ENCODE measurements at regions not wholly inside any gene's neighbourhood (a gene's known extent, or its start where the extent isn't known, plus 50 kb on each side); places are given as distances from the start of the nearest gene placed in this dataset.

GRCh38 chr4:165709516-165709915, 163.5 kb upstream of the TLL1 start:
- no peak overlapping the region for H3T11ph ChIP-seq (ENCODE audit: low read length)
- H3K79me1 ChIP-seq (ENCODE audit: insufficient read depth, low read depth, low read length, poor library complexity, severe bottlenecking): no peaks in the 10 kb centered on the region
- H3K4me2 ChIP-seq (ENCODE audit: insufficient read depth, insufficient read length, low read length): no peak overlapping the region
- no CpG with 5 or more reads among the region's 7 CpGs for WGBS (ENCODE audit: extremely low coverage, insufficient read length, low lambda C conversion rate)
- H3K27ac ChIP-seq (ENCODE audit: insufficient read length, low read depth, low read length): no peak overlapping the region
- H3K27ac Mint-ChIP-seq: no peak overlapping the region
- no peak overlapping the region for H2BK20ac ChIP-seq (ENCODE audit: low read depth, low read length, poor library complexity, severe bottlenecking)
- no peak overlapping the region for H2BK5ac ChIP-seq (ENCODE audit: insufficient read length, low read length)
- no peak for DNase-seq
- no peaks in the 10 kb centered on the region for H3K79me2 ChIP-seq (ENCODE audit: insufficient read depth, low read length)
- no peaks in the 10 kb centered on the region for H3K9me3 Mint-ChIP-seq
- no peak overlapping the region for H3K14ac ChIP-seq (ENCODE audit: insufficient read depth, low read length)
- H3K9me3 ChIP-seq (ENCODE audit: control insufficient read depth, low read depth, low read length): no peaks in the 10 kb centered on the region
- no peaks in the 10 kb centered on the region; the same call in 1 of the 2 replicates for H3K27me3 Mint-ChIP-seq (ENCODE audit: low read depth)
- H2AFZ ChIP-seq (ENCODE audit: low read length): no peak overlapping the region
- no peak overlapping the region for H4K8ac ChIP-seq (replicated peaks; ENCODE audit: insufficient read length, low read depth, low read length)
- no peaks in the 10 kb centered on the region for H3K23me2 ChIP-seq (ENCODE audit: insufficient read length, low read depth, low read length, poor library complexity, severe bottlenecking)
- no peak overlapping the region for H2AK5ac ChIP-seq (ENCODE audit: insufficient read length, low read length)
- H3K9ac ChIP-seq (ENCODE audit: extremely low read depth, insufficient read length, low read length): no peak overlapping the region
- H2BK120ac ChIP-seq (ENCODE audit: low read depth, low read length, poor library complexity, severe bottlenecking): no peak overlapping the region
- no peak overlapping the region for H3K4ac ChIP-seq (ENCODE audit: low read depth, low read length)
- no peak overlapping the region for H3K56ac ChIP-seq (ENCODE audit: insufficient read length, low read depth, low read length)
- H3K4me1 Mint-ChIP-seq: peaks cover 11 to 22% of the 10 kb centered on the region in 2 experiments
- H3K18ac ChIP-seq (ENCODE audit: insufficient read length, low read depth, low read length): no peak overlapping the region
- H2BK15ac ChIP-seq (ENCODE audit: low read depth, low read length): no peak overlapping the region
- H4K5ac ChIP-seq (ENCODE audit: insufficient read length, low read depth, low read length): no peak overlapping the region
- no peak overlapping the region for H4K91ac ChIP-seq (ENCODE audit: insufficient read length, low read depth, low read length)
- no peaks in the 10 kb centered on the region for H4K20me1 ChIP-seq (ENCODE audit: control insufficient read depth, insufficient read depth, insufficient read length)
- no peak overlapping the region for H3K23ac ChIP-seq (ENCODE audit: insufficient read length, low read depth, low read length)
- H3K4me3 Mint-ChIP-seq: no peak overlapping the region
- no peaks in the 10 kb centered on the region for H3K27me3 ChIP-seq (ENCODE audit: insufficient read depth, low read length)
- TF ChIP-seq CTCF (conservative IDR thresholded peaks at IDR 0.05): no peak
- no peaks in the 10 kb centered on the region; a peak in 2 of 7 replicates for H3K36me3 Mint-ChIP-seq (ENCODE audit: insufficient read depth in 1 of 3, low read depth in 3 of 3)
- H3K4me1 ChIP-seq (ENCODE audit: insufficient read depth, low read length): no peaks in the 10 kb centered on the region
- H2BK12ac ChIP-seq (ENCODE audit: insufficient read length, low read depth, low read length): no peak overlapping the region

Measured in H9 (cell line).